Peyer's patch (tissue), 4 donors: ENCODE measurements at regions not wholly inside any gene's neighbourhood (a gene's known extent, or its start where the extent isn't known, plus 50 kb on each side); places are given as distances from the start of the nearest gene placed in this dataset.

Experiments used
- POLR2A ChIP-seq, 2 donors: fragments of 450-650 bp; IDR thresholded peaks; one replicate each; pipeline ENCODE4 v1.5.1; 2017; ENCODE audit warnings: antibody characterized with exemption in 2 of 2, mild to moderate bottlenecking in 2 of 2, moderate library complexity in 2 of 2
- TF ChIP-seq, protein P1 (sequence below), 6 experiments: fragments of 450-650 bp in 4 of 6; fragments of 200-600 bp in 2 of 6; sonication (generic) in 1 of 6; IDR thresholded peaks; one replicate each; pipeline ENCODE4 v1.5.1; 2017 to 2019; ENCODE audit warnings: antibody characterized with exemption in 6 of 6, mild to moderate bottlenecking in 3 of 6, moderate library complexity in 1 of 6

DNA sequence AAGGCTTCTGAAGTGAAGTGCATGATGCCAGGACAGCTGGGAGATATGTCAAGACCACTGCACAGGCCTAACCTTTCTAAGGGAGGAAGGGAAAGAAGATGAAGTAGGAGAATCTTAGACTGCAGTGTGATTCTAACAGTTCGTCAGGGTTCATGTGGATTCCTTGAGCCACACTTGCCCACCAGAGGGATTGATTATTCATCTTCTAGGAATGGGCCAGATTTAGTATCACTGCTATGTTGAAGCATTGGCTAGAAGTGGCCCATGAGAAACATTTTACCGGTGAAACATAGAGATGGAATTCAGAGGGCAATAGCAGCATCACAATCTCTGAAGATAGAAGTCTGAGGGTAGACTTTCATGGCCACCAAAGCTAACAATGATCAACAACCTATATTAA is 550.8 kb upstream of the SLITRK1 start:
- TF ChIP-seq, protein P1, sequence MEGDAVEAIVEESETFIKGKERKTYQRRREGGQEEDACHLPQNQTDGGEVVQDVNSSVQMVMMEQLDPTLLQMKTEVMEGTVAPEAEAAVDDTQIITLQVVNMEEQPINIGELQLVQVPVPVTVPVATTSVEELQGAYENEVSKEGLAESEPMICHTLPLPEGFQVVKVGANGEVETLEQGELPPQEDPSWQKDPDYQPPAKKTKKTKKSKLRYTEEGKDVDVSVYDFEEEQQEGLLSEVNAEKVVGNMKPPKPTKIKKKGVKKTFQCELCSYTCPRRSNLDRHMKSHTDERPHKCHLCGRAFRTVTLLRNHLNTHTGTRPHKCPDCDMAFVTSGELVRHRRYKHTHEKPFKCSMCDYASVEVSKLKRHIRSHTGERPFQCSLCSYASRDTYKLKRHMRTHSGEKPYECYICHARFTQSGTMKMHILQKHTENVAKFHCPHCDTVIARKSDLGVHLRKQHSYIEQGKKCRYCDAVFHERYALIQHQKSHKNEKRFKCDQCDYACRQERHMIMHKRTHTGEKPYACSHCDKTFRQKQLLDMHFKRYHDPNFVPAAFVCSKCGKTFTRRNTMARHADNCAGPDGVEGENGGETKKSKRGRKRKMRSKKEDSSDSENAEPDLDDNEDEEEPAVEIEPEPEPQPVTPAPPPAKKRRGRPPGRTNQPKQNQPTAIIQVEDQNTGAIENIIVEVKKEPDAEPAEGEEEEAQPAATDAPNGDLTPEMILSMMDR (IDR thresholded peaks at IDR 0.05) = no peak
- no peak for TF ChIP-seq POLR2A (IDR thresholded peaks at IDR 0.05)
